Fibroblast of mammary gland (primary cell): ENCODE measurements at regions not wholly inside any gene's neighbourhood (a gene's known extent, or its start where the extent isn't known, plus 50 kb on each side); places are given as distances from the start of the nearest gene placed in this dataset.

ENCODE experiments used
- DNase-seq: peaks from one replicate; pipeline ENCODE4 v3.0.0-alpha.2; 2010; ENCODE audit warnings: low read depth
- H3K4me3 ChIP-seq: 2 replicates; pipeline ENCODE4 v1.5.1; 2011; ENCODE audit warnings: low read depth, mild to moderate bottlenecking, low read length, moderate library complexity; ENCODE audit not compliant: control insufficient read depth
- TF ChIP-seq, protein P1 (sequence below): conservative IDR thresholded peaks from 2 replicates; pipeline ENCODE4 v1.5.1; 2011; ENCODE audit warnings: low read depth, low read length, inconsistent platforms; ENCODE audit not compliant: control insufficient read depth, insufficient read depth

DNA sequence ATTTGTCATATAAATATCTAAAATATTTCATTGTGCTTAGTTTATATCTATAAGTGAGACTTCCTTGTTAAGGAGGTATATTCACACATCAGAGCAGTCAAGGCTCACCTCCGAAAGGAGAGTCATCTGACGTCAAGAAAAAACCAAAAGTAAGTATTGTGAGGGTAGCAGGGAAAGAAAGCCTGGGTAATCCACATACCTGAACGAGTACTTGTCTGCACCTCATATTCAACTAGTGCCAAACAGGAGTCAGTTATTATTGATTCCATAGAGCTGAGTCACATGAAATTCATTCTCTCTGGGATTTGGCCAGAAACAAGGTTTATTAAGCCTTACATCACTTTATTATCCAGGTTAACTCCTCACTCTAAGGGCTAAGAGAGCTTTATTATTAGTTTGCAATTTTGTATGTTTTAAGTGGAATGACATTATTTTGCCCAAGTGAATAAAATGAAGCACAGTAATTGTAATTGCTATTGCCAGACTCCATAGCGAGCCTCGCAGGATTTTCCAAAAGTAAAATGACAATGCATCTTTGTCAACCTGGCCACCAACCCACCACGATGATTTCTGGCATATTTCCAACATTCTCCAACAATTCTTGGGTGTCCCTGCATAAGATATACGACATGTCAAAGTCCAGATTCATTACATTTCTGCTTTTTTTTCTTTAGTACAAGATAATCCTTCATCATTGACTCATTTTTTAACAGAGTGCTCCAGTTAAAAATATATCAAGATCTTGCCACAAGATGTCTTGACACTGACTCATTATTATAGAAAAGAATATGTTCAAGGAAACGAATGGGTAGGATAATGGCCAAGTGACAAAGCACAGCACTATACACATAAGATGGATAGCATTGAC lies 1210.4 kb upstream of the ACVR2A start:
- peak; percentile 50 for DNase-seq
- TF ChIP-seq, protein P1, sequence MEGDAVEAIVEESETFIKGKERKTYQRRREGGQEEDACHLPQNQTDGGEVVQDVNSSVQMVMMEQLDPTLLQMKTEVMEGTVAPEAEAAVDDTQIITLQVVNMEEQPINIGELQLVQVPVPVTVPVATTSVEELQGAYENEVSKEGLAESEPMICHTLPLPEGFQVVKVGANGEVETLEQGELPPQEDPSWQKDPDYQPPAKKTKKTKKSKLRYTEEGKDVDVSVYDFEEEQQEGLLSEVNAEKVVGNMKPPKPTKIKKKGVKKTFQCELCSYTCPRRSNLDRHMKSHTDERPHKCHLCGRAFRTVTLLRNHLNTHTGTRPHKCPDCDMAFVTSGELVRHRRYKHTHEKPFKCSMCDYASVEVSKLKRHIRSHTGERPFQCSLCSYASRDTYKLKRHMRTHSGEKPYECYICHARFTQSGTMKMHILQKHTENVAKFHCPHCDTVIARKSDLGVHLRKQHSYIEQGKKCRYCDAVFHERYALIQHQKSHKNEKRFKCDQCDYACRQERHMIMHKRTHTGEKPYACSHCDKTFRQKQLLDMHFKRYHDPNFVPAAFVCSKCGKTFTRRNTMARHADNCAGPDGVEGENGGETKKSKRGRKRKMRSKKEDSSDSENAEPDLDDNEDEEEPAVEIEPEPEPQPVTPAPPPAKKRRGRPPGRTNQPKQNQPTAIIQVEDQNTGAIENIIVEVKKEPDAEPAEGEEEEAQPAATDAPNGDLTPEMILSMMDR = no peak

DNA sequence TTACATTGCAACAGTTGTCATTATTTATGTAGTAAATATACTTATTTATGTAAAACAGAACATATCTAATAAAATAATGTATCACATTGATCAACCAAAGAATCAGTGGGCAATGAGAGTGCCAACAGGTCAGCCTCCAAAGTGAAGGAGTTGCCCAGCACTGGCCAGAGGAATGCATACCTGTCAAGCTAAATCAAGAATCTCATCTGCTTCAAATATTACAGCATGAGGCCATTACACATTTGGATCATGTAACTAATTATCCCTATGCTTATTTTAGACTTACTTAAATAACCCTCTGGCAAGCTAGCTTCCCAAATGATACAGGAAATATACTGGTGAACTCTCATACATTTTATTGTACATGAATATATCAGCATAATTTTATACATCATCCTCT lies 1211.7 kb upstream of the ACVR2A start:
- TF ChIP-seq, protein P1 = no peak
- DNase-seq = no peak
- H3K4me3 ChIP-seq = no peak overlapping the region

More for the DNA sequence above, 1210.4 kb upstream of the ACVR2A start:
- H3K4me3 ChIP-seq = no peak overlapping the region

DNA sequence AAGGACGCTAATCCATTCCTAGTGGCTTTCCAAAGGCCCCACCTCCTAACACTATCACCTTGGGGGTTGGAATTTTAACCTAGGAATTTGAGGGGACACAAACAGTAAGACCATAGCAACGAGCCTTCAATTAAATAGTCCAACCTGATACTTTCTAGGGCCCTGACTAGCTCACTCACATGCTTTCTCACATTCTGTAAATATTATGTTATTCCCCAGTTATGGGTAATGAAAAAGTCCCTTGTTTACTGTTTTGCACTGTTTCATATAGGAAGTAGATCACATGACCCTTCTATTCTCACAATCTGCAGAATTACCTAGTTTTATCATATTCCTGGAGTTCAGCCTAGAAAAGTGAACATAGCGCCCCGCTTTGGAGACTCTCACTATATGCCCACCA lies 1212.1 kb upstream of the ACVR2A start:
- TF ChIP-seq, protein P1 = no peak
- DNase-seq = no peak
- no peak overlapping the region for H3K4me3 ChIP-seq

DNA sequence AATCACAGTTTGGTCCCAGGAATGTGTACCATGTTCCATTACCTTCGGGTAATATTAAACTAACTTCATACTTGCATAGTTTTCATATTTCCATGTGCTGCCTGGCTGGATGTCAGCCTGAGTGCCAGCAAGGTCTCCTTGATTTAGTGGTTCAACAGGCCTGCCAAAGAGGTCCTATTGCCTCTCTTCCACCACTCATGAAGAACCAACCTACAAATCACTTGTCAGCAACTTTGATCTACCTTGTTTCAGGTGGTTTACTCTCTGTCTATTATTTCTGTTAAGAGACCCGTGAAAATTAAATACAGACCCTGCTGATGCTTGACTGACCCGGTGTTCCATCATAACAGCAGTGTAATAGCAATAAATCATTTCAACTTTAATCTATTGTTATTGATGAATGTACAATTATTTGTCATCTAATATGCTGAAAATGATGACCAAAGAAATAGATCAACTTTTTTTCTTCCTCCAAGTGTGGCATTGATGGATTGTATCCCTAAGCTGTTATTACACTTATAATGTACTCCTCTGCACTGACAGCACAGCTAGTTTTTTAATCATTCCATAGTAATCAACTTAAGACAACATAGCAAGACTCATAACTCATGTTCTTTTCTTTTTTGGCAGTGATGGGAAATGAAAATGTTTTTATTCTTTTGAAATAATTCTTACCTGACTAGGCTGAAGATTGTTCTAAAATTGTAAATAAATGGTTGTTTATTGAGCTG lies 1220.2 kb upstream of the ACVR2A start:
- DNase-seq = no peak
- TF ChIP-seq, protein P1 = no peak
- no peak overlapping the region for H3K4me3 ChIP-seq

DNA sequence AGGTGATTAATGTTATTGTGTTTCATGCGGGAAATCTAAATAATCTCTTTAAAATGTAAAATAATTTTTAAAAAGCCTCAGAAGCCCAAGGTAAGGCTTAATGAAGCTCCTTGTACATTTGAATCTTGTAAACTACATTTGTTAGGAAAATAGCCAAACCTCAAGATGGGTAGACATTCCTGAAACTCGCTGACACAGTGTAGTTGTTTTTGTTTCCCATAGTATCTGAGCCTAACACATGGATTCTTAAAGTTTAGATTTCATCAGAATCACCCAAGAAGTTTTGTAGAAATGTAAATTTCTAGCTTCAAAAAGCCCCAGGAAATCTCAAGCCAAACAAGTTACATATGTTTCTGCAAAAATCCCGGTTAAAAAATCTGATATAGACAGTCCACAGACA lies 1221.1 kb upstream of the ACVR2A start:
- TF ChIP-seq, protein P1 = no peak
- DNase-seq = peak; percentile 14
- H3K4me3 ChIP-seq = no peak overlapping the region

DNA sequence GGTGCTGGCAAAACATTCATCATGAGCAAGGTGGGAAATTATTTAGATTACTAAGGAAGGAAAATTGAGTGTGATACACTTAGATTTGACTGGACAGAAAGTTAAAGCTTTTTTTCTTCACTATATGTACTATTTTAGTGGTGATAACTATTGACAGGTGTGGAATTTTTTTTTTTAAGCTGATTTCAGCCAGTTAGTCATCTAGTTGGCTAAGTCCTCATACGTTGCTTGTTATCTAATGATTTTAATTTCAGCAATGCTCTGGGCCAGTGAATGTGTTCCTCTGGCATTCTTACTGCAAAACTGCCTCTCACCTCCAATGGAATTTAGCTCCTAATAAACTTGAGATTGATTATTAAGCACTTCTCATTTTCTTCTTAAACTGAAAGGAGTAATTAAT lies 1223.2 kb upstream of the ACVR2A start:
- no peak overlapping the region for H3K4me3 ChIP-seq
- TF ChIP-seq, protein P1 = no peak
- no peak for DNase-seq
